Gastrocnemius medialis (tissue), 4 donors: ENCODE measurements at regions not wholly inside any gene's neighbourhood (a gene's known extent, or its start where the extent isn't known, plus 50 kb on each side); places are given as distances from the start of the nearest gene placed in this dataset.

Experiments used
- ATAC-seq, 2 donors: fragments of 150-250 bp; one replicate each; pipeline ENCODE4 v1.9.1; 2016
- DNase-seq, 2 donors: peaks; one replicate each; pipeline ENCODE4 v3.0.0-alpha.2; 2019
- H3K27ac ChIP-seq, 4 donors: fragments of 200-600 bp; sonication (generic); 1 replicate in 1 of 4; 2 replicates in 3 of 4; pipeline ENCODE4 v1.5.1; 2016 to 2018; ENCODE audit warnings: mild to moderate bottlenecking in 2 of 4, moderate library complexity in 1 of 4
- H3K27me3 ChIP-seq, 3 donors: fragments of 200-600 bp; sonication (generic) in 2 of 3; 1 replicate in 1 of 3; 2 replicates in 2 of 3; pipeline versions ENCODE4 v1.5.1 to v1.6.0; 2016 to 2019; ENCODE audit warnings: mild to moderate bottlenecking in 1 of 3, moderate library complexity in 1 of 3
- H3K36me3 ChIP-seq, 2 donors: fragments of 200-600 bp; sonication (generic) in 1 of 2; one replicate each; pipeline ENCODE4 v1.5.1; 2017 to 2018
- H3K4me1 ChIP-seq, 2 donors: fragments of 200-600 bp; sonication (generic) in 1 of 2; one replicate each; pipeline ENCODE4 v1.5.1; 2016 to 2017; ENCODE audit warnings: mild to moderate bottlenecking in 2 of 2
- H3K4me3 ChIP-seq, 4 donors: fragments of 200-600 bp; sonication (generic) in 3 of 4; 1 replicate in 1 of 4; 2 replicates in 3 of 4; pipeline ENCODE4 v1.5.1; 2016 to 2019; ENCODE audit warnings: mild to moderate bottlenecking in 2 of 4
- H3K9me3 ChIP-seq, 3 donors: fragments of 200-600 bp; sonication (generic) in 2 of 3; 1 replicate in 1 of 3; 2 replicates in 2 of 3; pipeline ENCODE4 v1.5.1; 2016 to 2019
- CTCF ChIP-seq, 5 experiments: fragments of 450-650 bp in 3 of 5; fragments of 200-600 bp in 2 of 5; sonication (generic) in 2 of 5; IDR thresholded peaks in 4 of 5; conservative IDR thresholded peaks in 1 of 5; 1 replicate in 4 of 5; 2 replicates in 1 of 5; pipeline ENCODE4 v1.5.1; 2016 to 2019; ENCODE audit warnings: antibody characterized with exemption in 5 of 5, mild to moderate bottlenecking in 3 of 5, moderate library complexity in 3 of 5
- POLR2A ChIP-seq, 2 donors: fragments of 450-650 bp; IDR thresholded peaks; one replicate each; pipeline ENCODE4 v1.6.1; 2017; ENCODE audit warnings: antibody characterized with exemption in 2 of 2, mild to moderate bottlenecking in 2 of 2, moderate library complexity in 2 of 2
- in situ Hi-C, 4 donors: fragments of 200-750 bp; cut with MboI; loops; one replicate each; pipeline versions ENCODE4 v1.15.0 to v1.8.0; 2017; ENCODE audit warnings: low sequenced_read_pairs in 4 of 4
- intact Hi-C: fragments of 100-400 bp; cut with DNase I; formaldehyde crosslinking; loops from one replicate; pipeline ENCODE4 v1.15.1; 2023; ENCODE audit warnings: low total_unique reads

- in situ Hi-C loops = no loop called here
- no peak for DNase-seq
- ATAC-seq = no peak
- TF ChIP-seq CTCF (IDR thresholded peaks at IDR 0.05 in 4 of 5, conservative IDR thresholded peaks at IDR 0.05 in 1 of 5) = no peak
- TF ChIP-seq POLR2A (IDR thresholded peaks at IDR 0.05) = no peak
- no peaks in the 10 kb centered on the region for H3K36me3 ChIP-seq
- H3K4me1 ChIP-seq = no peaks in the 10 kb centered on the region
- no peaks in the 10 kb centered on the region for H3K27me3 ChIP-seq
- H3K9me3 ChIP-seq = no peaks in the 10 kb centered on the region
- intact Hi-C loops = no loop called here
- H3K27ac ChIP-seq = no peak overlapping the region
- H3K4me3 ChIP-seq = no peak overlapping the region
These were observed 80.1 kb downstream of the RBM43 start for GRCh38 chr2:151181524-151181923.

GRCh38 chr2:151180123-151180522 lies 81.5 kb downstream of the RBM43 start:
- DNase-seq (no peak), ATAC-seq (no peak)
- intact Hi-C loops (no loop called here), in situ Hi-C loops (no loop called here)
- Histone ChIP-seq H3K36me3 (no peaks in the 10 kb centered on the region), H3K9me3 (no peaks in the 10 kb centered on the region), H3K4me3 (no peak overlapping the region), H3K27ac (no peak overlapping the region), H3K27me3 (no peaks in the 10 kb centered on the region), H3K4me1 (no peaks in the 10 kb centered on the region)
- TF ChIP-seq POLR2A (IDR thresholded peaks at IDR 0.05) (no peak), CTCF (IDR thresholded peaks at IDR 0.05 in 4 of 5, conservative IDR thresholded peaks at IDR 0.05 in 1 of 5) (no peak)

- H3K27ac ChIP-seq = no peak overlapping the region
- H3K36me3 ChIP-seq = no peaks in the 10 kb centered on the region
- DNase-seq = no peak
- no peak overlapping the region for H3K4me3 ChIP-seq
- ATAC-seq = no peak
- H3K27me3 ChIP-seq = no peaks in the 10 kb centered on the region
- no peaks in the 10 kb centered on the region for H3K4me1 ChIP-seq
- H3K9me3 ChIP-seq = no peaks in the 10 kb centered on the region
- intact Hi-C loops (no loop called here), in situ Hi-C loops (no loop called here)
- TF ChIP-seq POLR2A (IDR thresholded peaks at IDR 0.05) (no peak), CTCF (IDR thresholded peaks at IDR 0.05 in 4 of 5, conservative IDR thresholded peaks at IDR 0.05 in 1 of 5) (no peak)
These were observed 83.5 kb downstream of the RBM43 start for GRCh38 chr2:151178207-151178606.

GRCh38 chr2:151177756-151178155 lies 83.9 kb downstream of the RBM43 start:
- TF ChIP-seq POLR2A (IDR thresholded peaks at IDR 0.05) (no peak), CTCF (IDR thresholded peaks at IDR 0.05 in 4 of 5, conservative IDR thresholded peaks at IDR 0.05 in 1 of 5) (no peak)
- no peaks in the 10 kb centered on the region for H3K4me1 ChIP-seq
- H3K36me3 ChIP-seq = no peaks in the 10 kb centered on the region
- intact Hi-C loops (no loop called here), in situ Hi-C loops (no loop called here)
- DNase-seq (no peak), ATAC-seq (no peak)
- H3K4me3 ChIP-seq = no peak overlapping the region
- H3K27me3 ChIP-seq = no peaks in the 10 kb centered on the region
- H3K27ac ChIP-seq = no peak overlapping the region
- H3K9me3 ChIP-seq = no peaks in the 10 kb centered on the region

- intact Hi-C loops = no loop called here
- Histone ChIP-seq H3K4me3 (no peak overlapping the region), H3K9me3 (no peaks in the 10 kb centered on the region), H3K27me3 (no peaks in the 10 kb centered on the region), H3K36me3 (no peaks in the 10 kb centered on the region), H3K4me1 (no peaks in the 10 kb centered on the region), H3K27ac (no peak overlapping the region)
- no peak for TF ChIP-seq CTCF (IDR thresholded peaks at IDR 0.05 in 4 of 5, conservative IDR thresholded peaks at IDR 0.05 in 1 of 5)
- TF ChIP-seq POLR2A (IDR thresholded peaks at IDR 0.05) = no peak
- ATAC-seq (no peak), DNase-seq (no peak)
- in situ Hi-C loops = no loop called here
These were observed 85.0 kb downstream of the RBM43 start for GRCh38 chr2:151176661-151177060.
